ENCODE measurements at regions not wholly inside any gene's neighbourhood (a gene's known extent, or its start where the extent isn't known, plus 50 kb on each side); places are given as distances from the start of the nearest gene placed in this dataset.

GRCh38 chrX:4841216-4841745 is 1127.8 kb upstream of the PRKX start:
- no peak for DNase-seq (ENCODE audit: low spot score in 2 of 2)
- no peak overlapping the region for H3K4me3 ChIP-seq
- no peak for TF ChIP-seq CTCF (IDR thresholded peaks at IDR 0.05)
- intact Hi-C loops (cut with DNase I), result no loop called here
- H3K9me3 ChIP-seq, result no peaks in the 10 kb centered on the region
- H3K36me3 ChIP-seq, result no peaks in the 10 kb centered on the region
- no peaks in the 10 kb centered on the region for H3K4me1 ChIP-seq
- H3K27me3 ChIP-seq, result no peaks in the 10 kb centered on the region
- H3K27ac ChIP-seq, result no peak overlapping the region

- H3K36me3 ChIP-seq, result no peaks in the 10 kb centered on the region
- H3K27me3 ChIP-seq, result no peaks in the 10 kb centered on the region
- no peak overlapping the region for H3K4me3 ChIP-seq
- DNase-seq (ENCODE audit: low spot score in 2 of 2), result no peak
- H3K27ac ChIP-seq, result no peak overlapping the region
- intact Hi-C loops (cut with DNase I), result no loop called here
- no peak for TF ChIP-seq CTCF (IDR thresholded peaks at IDR 0.05)
- H3K9me3 ChIP-seq, result no peaks in the 10 kb centered on the region
- no peaks in the 10 kb centered on the region for H3K4me1 ChIP-seq
Measured at GRCh38 chrX:4831574-4831973, 1118.1 kb upstream of the PRKX start.

- no peak overlapping the region for H3K27ac ChIP-seq
- H3K27me3 ChIP-seq, result no peaks in the 10 kb centered on the region
- H3K4me1 ChIP-seq, result no peaks in the 10 kb centered on the region
- H3K36me3 ChIP-seq, result no peaks in the 10 kb centered on the region
- H3K9me3 ChIP-seq, result no peaks in the 10 kb centered on the region
- DNase-seq (ENCODE audit: low spot score in 2 of 2), result no peak
- no peak overlapping the region for H3K4me3 ChIP-seq
- no peak for TF ChIP-seq CTCF (IDR thresholded peaks at IDR 0.05)
- intact Hi-C loops (cut with DNase I), result no loop called here
Measured at GRCh38 chrX:4830880-4831557, 1117.6 kb upstream of the PRKX start.

- no peaks in the 10 kb centered on the region for H3K27me3 ChIP-seq
- DNase-seq (ENCODE audit: low spot score in 2 of 2), result no peak
- TF ChIP-seq CTCF (IDR thresholded peaks at IDR 0.05), result no peak
- H3K27ac ChIP-seq, result no peak overlapping the region
- H3K36me3 ChIP-seq, result no peaks in the 10 kb centered on the region
- intact Hi-C loops (cut with DNase I), result no loop called here
- H3K4me1 ChIP-seq, result no peaks in the 10 kb centered on the region
- H3K9me3 ChIP-seq, result no peaks in the 10 kb centered on the region
- H3K4me3 ChIP-seq, result no peak overlapping the region
Measured at GRCh38 chrX:4825550-4825949, 1112.1 kb upstream of the PRKX start.

- Histone ChIP-seq H3K4me3 (no peak overlapping the region), H3K27me3 (no peaks in the 10 kb centered on the region), H3K9me3 (no peaks in the 10 kb centered on the region), H3K36me3 (no peaks in the 10 kb centered on the region), H3K27ac (no peak overlapping the region), H3K4me1 (no peaks in the 10 kb centered on the region)
- no peak for TF ChIP-seq CTCF (IDR thresholded peaks at IDR 0.05)
- intact Hi-C loops (cut with DNase I), result no loop called here
- DNase-seq (ENCODE audit: low spot score in 2 of 2), result no peak
Measured at GRCh38 chrX:4809571-4809970, 1096.1 kb upstream of the PRKX start.

Data from ascending aorta (tissue), 2 donors.